ENCODE measurements at regions not wholly inside any gene's neighbourhood (a gene's known extent, or its start where the extent isn't known, plus 50 kb on each side); places are given as distances from the start of the nearest gene placed in this dataset.

DNA sequence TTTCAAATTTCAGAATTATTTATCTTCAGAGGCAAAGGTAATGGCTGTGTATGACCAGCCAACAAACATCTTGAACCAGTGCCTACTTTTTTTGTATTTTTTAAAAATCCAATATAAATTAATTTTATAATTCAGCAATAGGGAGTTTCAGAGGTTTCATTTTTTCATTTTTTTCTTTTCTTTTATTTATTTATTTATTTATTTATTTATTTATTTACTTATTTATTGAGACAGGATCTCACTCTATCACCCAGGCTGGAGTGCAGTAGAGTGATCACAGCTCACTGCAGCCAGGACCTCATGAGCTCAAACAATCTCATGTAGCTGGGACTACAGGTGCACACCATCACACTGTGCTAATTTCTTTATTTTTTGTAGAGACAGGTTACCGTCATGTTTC lies 250.5 kb downstream of the TMEM47 start:
- Histone ChIP-seq H2BK12ac (ENCODE audit: low read length in 2 of 2) (no peak overlapping the region), H3K4me2 (ENCODE audit: low read length, poor library complexity, severe bottlenecking) (no peak overlapping the region), H3K36me3 (ENCODE audit: control insufficient read depth in 1 of 2, insufficient read depth in 2 of 2, low read depth in 1 of 2, low read length in 2 of 2) (no peaks in the 10 kb centered on the region), H3K18ac (ENCODE audit: low read depth in 1 of 2, low read length in 2 of 2) (no peak overlapping the region), H2BK15ac (ENCODE audit: low read depth, poor library complexity, severe bottlenecking) (no peak overlapping the region), H3K4me1 (ENCODE audit: control insufficient read depth, insufficient read depth, low read depth, low read length) (no peaks in the 10 kb centered on the region), H3K27me3 (ENCODE audit: control insufficient read depth in 1 of 2, insufficient read depth in 1 of 2, low read length in 2 of 2) (no peaks in the 10 kb centered on the region), H3K4ac (ENCODE audit: low read depth in 1 of 2, low read length in 2 of 2) (no peak overlapping the region), H3K27ac (ENCODE audit: low read length, poor library complexity, severe bottlenecking) (no peak overlapping the region), H3K9ac (ENCODE audit: low read length) (no peak overlapping the region), H3K9me3 (ENCODE audit: control insufficient read depth, low read length) (no peaks in the 10 kb centered on the region), H4K8ac (ENCODE audit: low read length) (no peak overlapping the region), H3K23ac (ENCODE audit: low read length in 2 of 2) (no peak overlapping the region), H2BK5ac (ENCODE audit: low read depth, low read length, poor library complexity, severe bottlenecking) (no peak overlapping the region), H2AFZ (ENCODE audit: low read depth, low read length) (no peak overlapping the region), H4K91ac (ENCODE audit: low read length) (no peak overlapping the region), H2AK5ac (ENCODE audit: low read length, severe bottlenecking) (no peak overlapping the region), H3K14ac (ENCODE audit: low read length in 2 of 2) (no peak overlapping the region), H2BK120ac (ENCODE audit: low read depth, low read length) (no peak overlapping the region), H3K4me3 (ENCODE audit: insufficient read depth in 1 of 2, low read depth in 1 of 2, low read length in 2 of 2) (no peak overlapping the region), H3K79me1 (replicated peaks; ENCODE audit: low read length, poor library complexity, severe bottlenecking) (no peaks in the 10 kb centered on the region)
- DNase-seq: no peak
- 100% methylated on average over 1 of the region's 1 CpG for WGBS

DNA sequence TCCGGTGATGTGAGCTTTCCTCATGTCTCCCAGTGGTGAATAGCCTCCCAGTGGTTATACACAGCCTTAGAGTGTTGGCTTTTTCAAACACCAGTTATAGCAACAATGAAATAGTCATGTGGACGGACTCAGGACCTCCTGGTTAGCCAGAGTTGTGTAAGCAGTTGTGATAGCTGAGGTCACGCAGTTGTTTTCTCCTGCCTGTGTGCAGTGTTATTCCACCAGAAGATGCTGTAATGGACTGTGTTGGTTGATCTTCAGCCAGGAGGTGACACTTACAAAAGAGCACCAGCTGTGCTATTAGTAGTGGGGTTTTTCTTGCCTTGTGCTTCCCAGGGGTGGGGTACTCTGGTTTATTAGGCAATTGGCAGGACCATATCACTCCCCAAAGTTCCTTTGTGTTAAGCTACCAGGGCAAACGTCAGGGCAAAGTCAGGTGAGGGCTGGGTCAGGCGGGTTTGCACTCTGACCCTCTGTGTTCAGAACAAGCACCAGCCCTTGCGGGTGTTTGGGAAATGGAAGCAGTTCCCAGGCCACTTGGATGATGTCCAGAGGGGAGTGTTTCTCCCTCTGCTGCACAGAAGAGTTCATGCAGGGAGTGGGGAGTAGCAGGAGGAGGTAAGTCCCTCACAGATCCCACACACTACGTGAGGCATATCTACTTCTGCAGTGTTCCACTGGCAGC lies 252.6 kb downstream of the TMEM47 start:
- H3K4me3 ChIP-seq (ENCODE audit: insufficient read depth in 1 of 2, low read depth in 1 of 2, low read length in 2 of 2): no peak overlapping the region
- H3K27me3 ChIP-seq (ENCODE audit: control insufficient read depth in 1 of 2, insufficient read depth in 1 of 2, low read length in 2 of 2): no peaks in the 10 kb centered on the region
- H4K8ac ChIP-seq (ENCODE audit: low read length): no peak overlapping the region
- H3K18ac ChIP-seq (ENCODE audit: low read depth in 1 of 2, low read length in 2 of 2): no peak overlapping the region
- no peaks in the 10 kb centered on the region for H3K4me1 ChIP-seq (ENCODE audit: control insufficient read depth, insufficient read depth, low read depth, low read length)
- WGBS: 69% methylated on average over 6 of the region's 7 CpGs
- no peak overlapping the region for H2BK120ac ChIP-seq (ENCODE audit: low read depth, low read length)
- H3K23ac ChIP-seq (ENCODE audit: low read length in 2 of 2): no peak overlapping the region
- no peaks in the 10 kb centered on the region for H3K79me1 ChIP-seq (replicated peaks; ENCODE audit: low read length, poor library complexity, severe bottlenecking)
- DNase-seq: no peak
- no peak overlapping the region for H3K27ac ChIP-seq (ENCODE audit: low read length, poor library complexity, severe bottlenecking)
- H3K4ac ChIP-seq (ENCODE audit: low read depth in 1 of 2, low read length in 2 of 2): no peak overlapping the region
- no peak overlapping the region for H2AFZ ChIP-seq (ENCODE audit: low read depth, low read length)
- no peaks in the 10 kb centered on the region for H3K9me3 ChIP-seq (ENCODE audit: control insufficient read depth, low read length)
- no peak overlapping the region for H2BK12ac ChIP-seq (ENCODE audit: low read length in 2 of 2)
- no peak overlapping the region for H4K91ac ChIP-seq (ENCODE audit: low read length)
- H3K36me3 ChIP-seq (ENCODE audit: control insufficient read depth in 1 of 2, insufficient read depth in 2 of 2, low read depth in 1 of 2, low read length in 2 of 2): no peaks in the 10 kb centered on the region
- H3K4me2 ChIP-seq (ENCODE audit: low read length, poor library complexity, severe bottlenecking): no peak overlapping the region
- no peak overlapping the region for H3K9ac ChIP-seq (ENCODE audit: low read length)
- H2BK15ac ChIP-seq (ENCODE audit: low read depth, poor library complexity, severe bottlenecking): no peak overlapping the region
- H3K14ac ChIP-seq (ENCODE audit: low read length in 2 of 2): no peak overlapping the region
- H2BK5ac ChIP-seq (ENCODE audit: low read depth, low read length, poor library complexity, severe bottlenecking): no peak overlapping the region
- H2AK5ac ChIP-seq (ENCODE audit: low read length, severe bottlenecking): no peak overlapping the region

DNA sequence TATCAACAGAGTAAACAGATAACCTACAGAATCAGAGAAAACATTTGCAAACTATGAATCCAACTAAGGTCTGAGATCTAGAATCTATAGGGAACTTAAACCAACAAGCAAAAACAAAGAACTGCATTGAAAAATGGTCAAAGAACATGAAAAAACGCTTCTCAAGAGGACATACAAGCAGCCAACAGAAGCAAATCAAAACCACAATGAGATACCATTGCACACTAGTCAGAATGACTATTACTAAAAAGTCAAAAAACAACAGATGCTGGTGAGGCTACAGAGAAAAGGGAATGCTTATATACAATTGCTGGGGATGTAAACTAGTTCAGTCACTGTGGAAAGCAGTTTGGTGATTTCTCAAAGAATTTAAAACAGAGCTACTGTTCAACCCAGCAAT lies 255.7 kb downstream of the TMEM47 start:
- Histone ChIP-seq H3K27me3 (ENCODE audit: control insufficient read depth in 1 of 2, insufficient read depth in 1 of 2, low read length in 2 of 2) (no peaks in the 10 kb centered on the region), H2BK120ac (ENCODE audit: low read depth, low read length) (no peak overlapping the region), H2AFZ (ENCODE audit: low read depth, low read length) (no peak overlapping the region), H3K4me2 (ENCODE audit: low read length, poor library complexity, severe bottlenecking) (no peak overlapping the region), H3K18ac (ENCODE audit: low read depth in 1 of 2, low read length in 2 of 2) (no peak overlapping the region), H3K9me3 (ENCODE audit: control insufficient read depth, low read length) (no peaks in the 10 kb centered on the region), H3K79me1 (replicated peaks; ENCODE audit: low read length, poor library complexity, severe bottlenecking) (no peaks in the 10 kb centered on the region), H3K36me3 (ENCODE audit: control insufficient read depth in 1 of 2, insufficient read depth in 2 of 2, low read depth in 1 of 2, low read length in 2 of 2) (no peaks in the 10 kb centered on the region), H2BK12ac (ENCODE audit: low read length in 2 of 2) (no peak overlapping the region), H2BK15ac (ENCODE audit: low read depth, poor library complexity, severe bottlenecking) (no peak overlapping the region), H4K91ac (ENCODE audit: low read length) (no peak overlapping the region), H3K4me3 (ENCODE audit: insufficient read depth in 1 of 2, low read depth in 1 of 2, low read length in 2 of 2) (no peak overlapping the region), H3K4me1 (ENCODE audit: control insufficient read depth, insufficient read depth, low read depth, low read length) (no peaks in the 10 kb centered on the region), H3K4ac (ENCODE audit: low read depth in 1 of 2, low read length in 2 of 2) (no peak overlapping the region), H4K8ac (ENCODE audit: low read length) (no peak overlapping the region), H3K23ac (ENCODE audit: low read length in 2 of 2) (no peak overlapping the region), H3K14ac (ENCODE audit: low read length in 2 of 2) (no peak overlapping the region), H3K27ac (ENCODE audit: low read length, poor library complexity, severe bottlenecking) (no peak overlapping the region), H3K9ac (ENCODE audit: low read length) (no peak overlapping the region), H2BK5ac (ENCODE audit: low read depth, low read length, poor library complexity, severe bottlenecking) (no peak overlapping the region), H2AK5ac (ENCODE audit: low read length, severe bottlenecking) (no peak overlapping the region)
- no CpG with 5 or more reads among the region's 1 CpG for WGBS
- DNase-seq: no peak

DNA sequence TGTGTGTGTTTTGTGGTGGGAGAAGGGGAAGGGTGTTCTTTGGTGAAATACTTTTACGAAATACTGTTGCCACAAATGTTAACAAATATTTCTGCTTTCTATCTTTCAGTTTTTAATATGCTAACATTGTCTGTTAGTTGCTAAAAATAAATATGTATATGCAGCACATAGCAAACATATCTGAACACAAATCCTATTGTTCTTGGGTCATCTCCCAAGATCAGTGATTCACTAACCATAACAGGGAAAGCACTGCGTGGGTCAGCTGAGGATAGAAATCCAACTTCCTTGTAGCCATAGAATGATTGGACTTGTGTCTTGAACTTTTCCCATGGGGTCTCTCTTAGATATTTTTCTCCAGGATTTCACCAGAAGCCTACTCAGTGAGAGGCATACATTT lies 250.3 kb upstream of the FAM47A start:
- Histone ChIP-seq H2AK5ac (ENCODE audit: low read length, severe bottlenecking) (no peak overlapping the region), H2BK12ac (ENCODE audit: low read length in 2 of 2) (no peak overlapping the region), H3K4me1 (ENCODE audit: control insufficient read depth, insufficient read depth, low read depth, low read length) (no peaks in the 10 kb centered on the region), H4K8ac (ENCODE audit: low read length) (no peak overlapping the region), H3K27ac (ENCODE audit: low read length, poor library complexity, severe bottlenecking) (no peak overlapping the region), H3K4me3 (ENCODE audit: insufficient read depth in 1 of 2, low read depth in 1 of 2, low read length in 2 of 2) (no peak overlapping the region), H2BK5ac (ENCODE audit: low read depth, low read length, poor library complexity, severe bottlenecking) (no peak overlapping the region), H3K18ac (ENCODE audit: low read depth in 1 of 2, low read length in 2 of 2) (no peak overlapping the region), H3K23ac (ENCODE audit: low read length in 2 of 2) (no peak overlapping the region), H2BK120ac (ENCODE audit: low read depth, low read length) (no peak overlapping the region), H3K79me1 (replicated peaks; ENCODE audit: low read length, poor library complexity, severe bottlenecking) (no peaks in the 10 kb centered on the region), H4K91ac (ENCODE audit: low read length) (no peak overlapping the region), H2BK15ac (ENCODE audit: low read depth, poor library complexity, severe bottlenecking) (no peak overlapping the region), H2AFZ (ENCODE audit: low read depth, low read length) (no peak overlapping the region), H3K4ac (ENCODE audit: low read depth in 1 of 2, low read length in 2 of 2) (no peak overlapping the region), H3K9ac (ENCODE audit: low read length) (no peak overlapping the region), H3K9me3 (ENCODE audit: control insufficient read depth, low read length) (no peaks in the 10 kb centered on the region), H3K14ac (ENCODE audit: low read length in 2 of 2) (no peak overlapping the region), H3K27me3 (ENCODE audit: control insufficient read depth in 1 of 2, insufficient read depth in 1 of 2, low read length in 2 of 2) (no peaks in the 10 kb centered on the region), H3K4me2 (ENCODE audit: low read length, poor library complexity, severe bottlenecking) (no peak overlapping the region), H3K36me3 (ENCODE audit: control insufficient read depth in 1 of 2, insufficient read depth in 2 of 2, low read depth in 1 of 2, low read length in 2 of 2) (no peaks in the 10 kb centered on the region)
- DNase-seq: no peak
- 67% methylated on average over 1 of the region's 2 CpGs for whole genome bisulfite sequencing

All from mesenchymal stem cell (in vitro differentiated cells and primary cell).